ENCODE measurements at regions not wholly inside any gene's neighbourhood (a gene's known extent, or its start where the extent isn't known, plus 50 kb on each side); places are given as distances from the start of the nearest gene placed in this dataset.

GRCh38 chr12:25058012-25058411, 109.1 kb upstream of the BCAT1 start:
- no peak for TF ChIP-seq EZH2 (IDR thresholded peaks at IDR 0.05)
- no peak for TF ChIP-seq CTCF (IDR thresholded peaks at IDR 0.05)
- no peak for TF ChIP-seq EZH2phosphoT487 (IDR thresholded peaks at IDR 0.05)
- Mint-ChIP-seq H3K9me3 (no peaks in the 10 kb centered on the region), H3K4me1 (no peaks in the 10 kb centered on the region), H3K27me3 (ENCODE audit: insufficient read depth, low read depth) (no peaks in the 10 kb centered on the region), H3K36me3 (no peaks in the 10 kb centered on the region), H3K4me3 (no peak overlapping the region), H3K27ac (no peak overlapping the region)
- Histone ChIP-seq H3K9ac (no peak overlapping the region), H4K20me1 (ENCODE audit: low read depth) (no peaks in the 10 kb centered on the region), H3K4me1 (no peaks in the 10 kb centered on the region), H3K27me3 (no peaks in the 10 kb centered on the region), H3K79me2 (ENCODE audit: low read depth) (no peaks in the 10 kb centered on the region), H3K9me3 (ENCODE audit: low read depth) (no peaks in the 10 kb centered on the region), H3K36me3 (no peaks in the 10 kb centered on the region), H3K27ac (no peak overlapping the region), H3F3A (ENCODE audit: low read depth) (no peaks in the 10 kb centered on the region), H3K4me3 (no peak overlapping the region), H3K4me2 (no peak overlapping the region), H2AFZ (replicated peaks) (no peak overlapping the region)
- DNase-seq (ENCODE audit: low spot score), result no peak

DNA sequence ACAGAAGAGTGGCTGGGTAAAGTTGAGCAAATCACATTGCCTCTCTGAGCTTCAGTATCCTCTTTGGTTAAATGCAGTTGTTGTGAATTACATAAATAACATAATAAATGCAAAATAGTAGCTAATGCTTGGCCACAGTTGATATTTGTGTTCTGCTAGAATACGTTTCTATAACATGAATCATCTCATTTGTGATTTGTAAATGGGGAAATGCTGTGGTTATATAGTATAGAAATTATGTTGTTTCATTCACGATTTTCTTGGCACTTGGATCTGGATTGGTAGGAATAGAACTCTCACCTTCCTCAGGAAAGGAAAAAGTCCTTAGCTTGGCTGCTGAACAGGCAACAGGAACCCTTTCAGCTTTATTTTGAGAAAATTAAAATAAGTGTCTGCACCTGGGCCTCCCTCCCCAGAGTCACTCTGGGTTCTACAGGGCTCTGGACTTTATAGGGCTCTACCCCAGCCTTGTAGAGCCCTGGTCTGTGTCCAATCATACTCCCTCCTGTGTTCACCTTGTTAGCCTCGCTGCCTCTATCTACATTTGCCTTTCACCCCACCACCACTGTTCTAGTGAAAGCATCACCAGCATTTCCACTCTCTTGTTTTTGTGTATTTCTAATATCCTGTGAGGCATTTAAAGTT, 107.7 kb upstream of the BCAT1 start:
- no peaks in the 10 kb centered on the region for H3K9me3 Mint-ChIP-seq
- Histone ChIP-seq H3K9ac (no peak overlapping the region), H3K79me2 (ENCODE audit: low read depth) (no peaks in the 10 kb centered on the region), H3K27me3 (no peaks in the 10 kb centered on the region), H2AFZ (replicated peaks) (no peak overlapping the region), H4K20me1 (ENCODE audit: low read depth) (no peaks in the 10 kb centered on the region), H3K4me2 (no peak overlapping the region), H3K4me3 (no peak overlapping the region), H3K9me3 (ENCODE audit: low read depth) (no peaks in the 10 kb centered on the region), H3F3A (ENCODE audit: low read depth) (no peaks in the 10 kb centered on the region), H3K36me3 (no peaks in the 10 kb centered on the region), H3K27ac (no peak overlapping the region), H3K4me1 (no peaks in the 10 kb centered on the region)
- H3K36me3 Mint-ChIP-seq, result no peaks in the 10 kb centered on the region
- H3K27me3 Mint-ChIP-seq (ENCODE audit: insufficient read depth, low read depth), result no peaks in the 10 kb centered on the region
- H3K27ac Mint-ChIP-seq, result no peak overlapping the region
- no peak overlapping the region for H3K4me3 Mint-ChIP-seq
- DNase-seq (ENCODE audit: low spot score), result no peak
- TF ChIP-seq CTCF (IDR thresholded peaks at IDR 0.05) (no peak), EZH2 (IDR thresholded peaks at IDR 0.05) (no peak), EZH2phosphoT487 (IDR thresholded peaks at IDR 0.05) (no peak)
- H3K4me1 Mint-ChIP-seq, result no peaks in the 10 kb centered on the region

- no peaks in the 10 kb centered on the region for H3K9me3 Mint-ChIP-seq
- no peaks in the 10 kb centered on the region for H3K4me1 Mint-ChIP-seq
- H3K4me1 ChIP-seq, result no peaks in the 10 kb centered on the region
- H3K4me2 ChIP-seq, result no peak overlapping the region
- H4K20me1 ChIP-seq (ENCODE audit: low read depth), result no peaks in the 10 kb centered on the region
- no peak overlapping the region for H2AFZ ChIP-seq (replicated peaks)
- no peak for DNase-seq (ENCODE audit: low spot score)
- H3K4me3 Mint-ChIP-seq, result no peak overlapping the region
- H3K27me3 Mint-ChIP-seq (ENCODE audit: insufficient read depth, low read depth), result no peaks in the 10 kb centered on the region
- no peaks in the 10 kb centered on the region for H3K9me3 ChIP-seq (ENCODE audit: low read depth)
- H3F3A ChIP-seq (ENCODE audit: low read depth), result no peaks in the 10 kb centered on the region
- no peaks in the 10 kb centered on the region for H3K36me3 Mint-ChIP-seq
- no peak overlapping the region for H3K4me3 ChIP-seq
- no peaks in the 10 kb centered on the region for H3K36me3 ChIP-seq
- H3K27me3 ChIP-seq, result no peaks in the 10 kb centered on the region
- TF ChIP-seq EZH2phosphoT487 (IDR thresholded peaks at IDR 0.05), result no peak
- no peak for TF ChIP-seq EZH2 (IDR thresholded peaks at IDR 0.05)
- TF ChIP-seq CTCF (IDR thresholded peaks at IDR 0.05), result no peak
- no peak overlapping the region for H3K9ac ChIP-seq
- no peak overlapping the region for H3K27ac Mint-ChIP-seq
- no peak overlapping the region for H3K27ac ChIP-seq
- H3K79me2 ChIP-seq (ENCODE audit: low read depth), result no peaks in the 10 kb centered on the region
Measured at GRCh38 chr12:25056011-25056410, 107.1 kb upstream of the BCAT1 start.
